Thyroid gland (tissue), 4 donors: ENCODE measurements at regions not wholly inside any gene's neighbourhood (a gene's known extent, or its start where the extent isn't known, plus 50 kb on each side); places are given as distances from the start of the nearest gene placed in this dataset.
"Not testable (repeated sequence)": the region's sequence is repeated elsewhere in the genome, so short reads cannot be mapped to it uniquely, and the experiment has no call there.

Source experiments
- DNase-seq, 2 donors: peaks; one replicate each; pipeline ENCODE4 v3.0.0-alpha.2; 2019
- H3K27ac ChIP-seq, 3 donors: fragments of 200-600 bp; sonication (generic); 1 replicate in 2 of 3; 2 replicates in 1 of 3; pipeline ENCODE4 v1.5.1; 2016 to 2019; ENCODE audit warnings: mild to moderate bottlenecking in 1 of 3, moderate library complexity in 1 of 3
- H3K27me3 ChIP-seq: fragments of 200-600 bp; sonication (generic); one replicate; pipeline ENCODE4 v1.5.1; 2019
- H3K36me3 ChIP-seq, 2 donors: fragments of 200-600 bp; sonication (generic); one replicate each; pipeline ENCODE4 v1.5.1; 2016 to 2019
- H3K4me1 ChIP-seq, 2 donors: fragments of 200-600 bp; sonication (generic); one replicate each; pipeline ENCODE4 v1.5.1; 2017 to 2019
- H3K4me3 ChIP-seq, 3 donors: fragments of 200-600 bp; sonication (generic); replicated peaks in 1 of 3; 1 replicate in 2 of 3; 2 replicates in 1 of 3; pipeline ENCODE4 v1.5.1; 2016; ENCODE audit warnings: mild to moderate bottlenecking in 1 of 3
- H3K9me3 ChIP-seq: fragments of 200-600 bp; sonication (generic); one replicate; pipeline ENCODE4 v1.5.1; 2017
- CTCF ChIP-seq, 6 experiments: fragments of 200-600 bp in 3 of 6; fragments of 450-650 bp in 3 of 6; sonication (generic) in 3 of 6; IDR thresholded peaks; one replicate each; pipeline ENCODE4 v1.5.1; 2016 to 2019; ENCODE audit warnings: antibody characterized with exemption in 6 of 6, mild to moderate bottlenecking in 2 of 6, inconsistent platforms in 1 of 6, moderate library complexity in 1 of 6
- POLR2A ChIP-seq, 2 donors: fragments of 450-650 bp; IDR thresholded peaks; one replicate each; pipeline ENCODE4 v1.6.1; 2017; ENCODE audit warnings: antibody characterized with exemption in 2 of 2, mild to moderate bottlenecking in 2 of 2, moderate library complexity in 1 of 2
- WGBS, 2 donors: methylation state at CpG; one replicate each; pipeline ENCODE4 v1.1.5; 2017; 5-methylcytosine and 5-hydroxymethylcytosine counted together
- intact Hi-C: fragments of 100-400 bp; cut with DNase I; formaldehyde crosslinking; loops from one replicate; pipeline ENCODE4 v1.15.1; 2023

- intact Hi-C loops, result no loop called here
- TF ChIP-seq POLR2A (IDR thresholded peaks at IDR 0.05) (no peak), CTCF (IDR thresholded peaks at IDR 0.05) (no peak)
- DNase-seq, result no peak
- no peaks in the 10 kb centered on the region for H3K4me1 ChIP-seq
- H3K27me3 ChIP-seq, result no peaks in the 10 kb centered on the region
- no peaks in the 10 kb centered on the region for H3K36me3 ChIP-seq
- H3K27ac ChIP-seq, result no peak overlapping the region
- no peak overlapping the region for H3K4me3 ChIP-seq
- no peaks in the 10 kb centered on the region for H3K9me3 ChIP-seq
Observed at GRCh38 chr4:111136967-111137366, 514.1 kb upstream of the PITX2 start.

GRCh38 chr4:111143510-111143909 lies 520.6 kb upstream of the PITX2 start:
- H3K27me3 ChIP-seq, result no peaks in the 10 kb centered on the region
- H3K27ac ChIP-seq, result no peak overlapping the region
- H3K4me3 ChIP-seq, result no peak overlapping the region
- no peaks in the 10 kb centered on the region for H3K9me3 ChIP-seq
- H3K4me1 ChIP-seq, result no peaks in the 10 kb centered on the region
- intact Hi-C loops, result no loop called here
- no peaks in the 10 kb centered on the region for H3K36me3 ChIP-seq
- no peak for TF ChIP-seq CTCF (IDR thresholded peaks at IDR 0.05)
- TF ChIP-seq POLR2A (IDR thresholded peaks at IDR 0.05), result no peak
- no peak for DNase-seq

- Histone ChIP-seq H3K4me1 (no peaks in the 10 kb centered on the region), H3K27ac (no peak overlapping the region), H3K9me3 (no peaks in the 10 kb centered on the region), H3K36me3 (no peaks in the 10 kb centered on the region), H3K4me3 (no peak overlapping the region), H3K27me3 (no peaks in the 10 kb centered on the region)
- DNase-seq, result no peak
- TF ChIP-seq POLR2A (IDR thresholded peaks at IDR 0.05), result no peak
- TF ChIP-seq CTCF (IDR thresholded peaks at IDR 0.05), result no peak
- intact Hi-C loops, result no loop called here
- WGBS, 2 donors, result 79 to 93% methylated on average over 3 to 6 of the region's 6 CpGs
Observed at GRCh38 chr4:111154934-111155333, 532.1 kb upstream of the PITX2 start.

GRCh38 chr4:111164556-111164955 lies 541.7 kb upstream of the PITX2 start:
- H3K9me3 ChIP-seq, H3K4me1 ChIP-seq, intact Hi-C loops, H3K36me3 ChIP-seq, H3K27ac ChIP-seq, H3K4me3 ChIP-seq, H3K27me3 ChIP-seq, DNase-seq: not testable (repeated sequence)
- WGBS, 2 donors, result 61 to 67% methylated on average over 3 to 4 of the region's 4 CpGs

GRCh38 chr4:111174331-111174730 lies 551.5 kb upstream of the PITX2 start:
- TF ChIP-seq POLR2A (IDR thresholded peaks at IDR 0.05) (no peak), CTCF (IDR thresholded peaks at IDR 0.05) (no peak)
- Histone ChIP-seq H3K4me1 (no peaks in the 10 kb centered on the region), H3K4me3 (no peak overlapping the region), H3K36me3 (no peaks in the 10 kb centered on the region), H3K27ac (no peak overlapping the region), H3K27me3 (no peaks in the 10 kb centered on the region), H3K9me3 (no peaks in the 10 kb centered on the region)
- intact Hi-C loops, result no loop called here
- DNase-seq, result no peak

GRCh38 chr4:111178231-111178630 lies 555.4 kb upstream of the PITX2 start:
- Histone ChIP-seq H3K4me1 (no peaks in the 10 kb centered on the region), H3K36me3 (no peaks in the 10 kb centered on the region), H3K27me3 (no peaks in the 10 kb centered on the region), H3K4me3 (no peak overlapping the region), H3K9me3 (no peaks in the 10 kb centered on the region), H3K27ac (no peak overlapping the region)
- TF ChIP-seq POLR2A (IDR thresholded peaks at IDR 0.05) (no peak), CTCF (IDR thresholded peaks at IDR 0.05) (no peak)
- intact Hi-C loops, result no loop called here
- DNase-seq, result no peak
